CD4-positive, alpha-beta T cell (primary cell): ENCODE measurements at regions not wholly inside any gene's neighbourhood (a gene's known extent, or its start where the extent isn't known, plus 50 kb on each side); places are given as distances from the start of the nearest gene placed in this dataset.

Experiments used
- ATAC-seq: fragments of 200-7000 bp; cut with Tn5 transposase; one replicate; pipeline ENCODE4 v1.10.0; 2022; ENCODE audit warnings: mild to moderate bottlenecking; ENCODE audit not compliant: poor library complexity
- CTCF ChIA-PET: fragments of 350-600 bp; sonication (Branson Sonifier 250); formaldehyde crosslinking; loops from one replicate; lab custom pipeline; 2021; ENCODE audit warnings: antibody characterized with exemption, inconsistent platforms; lab: Charles Lee
- POLR2A ChIA-PET: fragments of 350-600 bp; sonication (Branson Sonifier 250); formaldehyde crosslinking; loops from one replicate; lab custom pipeline; 2021; ENCODE audit warnings: antibody characterized with exemption, inconsistent platforms; lab: Charles Lee
- DNase-seq, 14 experiments: peaks; one replicate each; pipeline ENCODE4 v3.0.0-alpha.2; 2013 to 2020; ENCODE audit warnings: mixed read lengths in 2 of 14
- H3K27ac ChIP-seq, 2 donors: one replicate each; pipeline versions ENCODE4 v1.5.1 to v1.7.0; 2013; ENCODE audit warnings: low read length in 2 of 2, low read depth in 1 of 2, mild to moderate bottlenecking in 1 of 2
- H3K27me3 ChIP-seq, 2 experiments: 1 replicate in 1 of 2; 2 replicates in 1 of 2; pipeline versions ENCODE4 v1.6.1 to v1.7.0; 2013; ENCODE audit warnings: low read length in 2 of 2, control low read depth in 1 of 2, mild to moderate bottlenecking in 1 of 2, moderate library complexity in 1 of 2; ENCODE audit not compliant: insufficient read depth in 2 of 2, control insufficient read depth in 1 of 2
- H3K36me3 ChIP-seq: one replicate; pipeline ENCODE4 v1.6.1; 2013; ENCODE audit warnings: low read length, control low read depth; ENCODE audit not compliant: insufficient read depth
- H3K4me1 ChIP-seq: one replicate; pipeline ENCODE4 v1.6.1; 2013; ENCODE audit warnings: low read length, control low read depth; ENCODE audit not compliant: insufficient read depth
- H3K4me3 ChIP-seq: one replicate; pipeline ENCODE4 v1.5.1; 2013; ENCODE audit warnings: mild to moderate bottlenecking, low read length, moderate library complexity
- H3K9me3 ChIP-seq, 2 experiments: 1 replicate in 1 of 2; 2 replicates in 1 of 2; pipeline versions ENCODE4 v1.6.1 to v1.7.0; 2013; ENCODE audit warnings: low read length in 2 of 2, mild to moderate bottlenecking in 2 of 2, control low read depth in 1 of 2, moderate library complexity in 1 of 2; ENCODE audit not compliant: control insufficient read depth in 1 of 2, insufficient read depth in 1 of 2
- H3K27ac Mint-ChIP-seq: one replicate; pipeline ENCODE4 v1.8.0; 2020; ENCODE audit warnings: mixed read lengths
- H3K27me3 Mint-ChIP-seq: one replicate; pipeline ENCODE4 v1.8.0; 2021; ENCODE audit warnings: mixed read lengths
- H3K36me3 Mint-ChIP-seq: one replicate; pipeline ENCODE4 v1.8.0; 2021; ENCODE audit warnings: low read depth, mixed read lengths
- H3K4me1 Mint-ChIP-seq: one replicate; pipeline ENCODE4 v1.8.0; 2021; ENCODE audit warnings: low read depth, mixed read lengths
- H3K4me3 Mint-ChIP-seq: one replicate; pipeline ENCODE4 v1.8.0; 2020; ENCODE audit warnings: mild to moderate bottlenecking, mixed read lengths
- H3K9me3 Mint-ChIP-seq: one replicate; pipeline ENCODE4 v1.8.0; 2020; ENCODE audit warnings: mixed read lengths
- CTCF ChIP-seq: fragments of 200-600 bp; IDR thresholded peaks from one replicate; pipeline ENCODE4 v1.8.0; 2022; ENCODE audit warnings: antibody characterized with exemption, mild to moderate bottlenecking
- intact Hi-C, 2 experiments: fragments of 100-400 bp; cut with DNase I in 1 of 2; cut with micrococcal nuclease in 1 of 2; formaldehyde crosslinking; loops; one replicate each; pipeline versions ENCODE4 v1.15.1 to v1.9.0; 2023 to 2025; cut with DNase I, micrococcal nuclease

- Histone ChIP-seq H3K36me3 (no peaks in the 10 kb centered on the region), H3K4me1 (no peaks in the 10 kb centered on the region), H3K27me3 (no peaks in the 10 kb centered on the region), H3K27ac (no peak overlapping the region), H3K9me3 (peaks cover 3 to 5% of the 10 kb centered on the region in 2 experiments), H3K4me3 (no peak overlapping the region)
- Mint-ChIP-seq H3K27me3 (no peaks in the 10 kb centered on the region), H3K4me1 (no peaks in the 10 kb centered on the region), H3K9me3 (peaks cover under 1% of the 10 kb centered on the region), H3K4me3 (no peak overlapping the region), H3K27ac (no peak overlapping the region), H3K36me3 (no peaks in the 10 kb centered on the region)
- no peak for ATAC-seq
- intact Hi-C loops, result no loop called here
- DNase-seq, result no peak
- ChIA-PET CTCF (no interaction called here), POLR2A (no interaction called here)
- no peak for TF ChIP-seq CTCF
Observed at GRCh38 chr2:185967335-185967734, 228.7 kb downstream of the FSIP2 start.

- Mint-ChIP-seq H3K9me3 (peaks cover 5% of the 10 kb centered on the region), H3K4me3 (no peak overlapping the region), H3K4me1 (no peaks in the 10 kb centered on the region), H3K36me3 (peaks cover 5% of the 10 kb centered on the region), H3K27me3 (no peaks in the 10 kb centered on the region), H3K27ac (no peak overlapping the region)
- Histone ChIP-seq H3K4me3 (no peak overlapping the region), H3K9me3 (peaks cover 0 to 3% of the 10 kb centered on the region in 2 experiments), H3K4me1 (no peaks in the 10 kb centered on the region), H3K27ac (no peak overlapping the region), H3K27me3 (no peaks in the 10 kb centered on the region), H3K36me3 (no peaks in the 10 kb centered on the region)
- no peak for DNase-seq
- ATAC-seq, result no peak
- POLR2A ChIA-PET, result no interaction called here
- CTCF ChIA-PET, result no interaction called here
- TF ChIP-seq CTCF, result no peak
- intact Hi-C loops, result no loop called here
Observed at GRCh38 chr2:185970148-185970852, 231.7 kb downstream of the FSIP2 start.

GRCh38 chr2:185978634-185979407 lies 240.2 kb downstream of the FSIP2 start:
- DNase-seq (no peak), ATAC-seq (no peak)
- peaks cover 1% of the 10 kb centered on the region for H3K9me3 Mint-ChIP-seq
- peaks cover 5% of the 10 kb centered on the region for H3K36me3 Mint-ChIP-seq
- Histone ChIP-seq H3K27ac (no peak overlapping the region), H3K4me1 (no peaks in the 10 kb centered on the region), H3K9me3 (no peaks in the 10 kb centered on the region), H3K27me3 (no peaks in the 10 kb centered on the region), H3K36me3 (no peaks in the 10 kb centered on the region), H3K4me3 (no peak overlapping the region)
- H3K4me3 Mint-ChIP-seq, result no peak overlapping the region
- intact Hi-C loops, result no loop called here
- TF ChIP-seq CTCF, result no peak
- no peaks in the 10 kb centered on the region for H3K27me3 Mint-ChIP-seq
- CTCF ChIA-PET, result interaction anchor here (1.1 kb wide), 1 partner anchor 12 kb away, joined by 3 read pairs; no protein-coding TSS in a partner anchor
- no peak overlapping the region for H3K27ac Mint-ChIP-seq
- POLR2A ChIA-PET, result interaction anchor here (0.6 kb wide), 1 partner anchor 1603 kb away, joined by 3 read pairs; no protein-coding TSS in a partner anchor
- H3K4me1 Mint-ChIP-seq, result no peaks in the 10 kb centered on the region
